T-helper 17 cell (primary cell): ENCODE measurements at regions not wholly inside any gene's neighbourhood (a gene's known extent, or its start where the extent isn't known, plus 50 kb on each side); places are given as distances from the start of the nearest gene placed in this dataset.

ENCODE experiments used
- ATAC-seq: fragments of 150-1000 bp; cut with Tn5 transposase; 2 replicates; pipeline ENCODE4 v1.10.0; 2021; ENCODE audit warnings: mild to moderate bottlenecking, moderate library complexity
- DNase-seq, 3 donors: peaks; one replicate each; pipeline versions ENCODE4 v3.0.0 to v3.0.0-alpha.2; 2020 to 2021
- H3K9me3 ChIP-seq: one replicate; pipeline ENCODE4 v1.7.0; 2013; ENCODE audit warnings: low read length, mild to moderate bottlenecking; ENCODE audit not compliant: control insufficient read depth, poor library complexity, severe bottlenecking
- H3K27ac Mint-ChIP-seq: one replicate; pipeline ENCODE4 v1.8.0; 2022; ENCODE audit warnings: mild to moderate bottlenecking, moderate library complexity, mixed read lengths
- H3K27me3 Mint-ChIP-seq: one replicate; pipeline ENCODE4 v1.8.0; 2022; ENCODE audit warnings: mixed read lengths
- H3K36me3 Mint-ChIP-seq: one replicate; pipeline ENCODE4 v1.8.0; 2022; ENCODE audit warnings: low read depth, mixed read lengths
- H3K4me1 Mint-ChIP-seq: one replicate; pipeline ENCODE4 v1.8.0; 2022; ENCODE audit warnings: mild to moderate bottlenecking, mixed read lengths
- H3K4me3 Mint-ChIP-seq: one replicate; pipeline ENCODE4 v1.8.0; 2022; ENCODE audit warnings: mild to moderate bottlenecking, moderate library complexity, mixed read lengths

DNA sequence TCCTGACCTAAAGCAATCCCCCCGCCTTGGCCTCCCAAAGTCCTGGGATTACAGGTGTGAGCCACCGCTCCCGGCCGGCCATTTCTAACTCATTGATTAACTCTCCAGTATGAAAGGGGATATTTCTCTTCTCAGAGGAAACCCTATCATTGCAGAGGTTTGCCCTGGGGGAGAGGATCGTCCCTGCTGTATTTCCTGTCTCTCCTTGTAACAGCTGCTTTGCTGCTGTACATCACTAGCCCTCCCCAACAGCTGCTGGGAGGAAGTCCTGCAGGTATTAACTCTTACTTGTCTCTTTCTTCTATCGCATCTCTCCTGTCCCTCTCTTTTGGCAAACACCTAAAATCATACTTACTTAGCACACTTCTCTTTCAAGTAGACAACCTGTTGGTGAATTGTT lies 219.0 kb upstream of the DSEL start:
- no peak for ATAC-seq
- Mint-ChIP-seq H3K27me3 (no peaks in the 10 kb centered on the region), H3K4me1 (no peaks in the 10 kb centered on the region), H3K36me3 (no peaks in the 10 kb centered on the region), H3K4me3 (no peak overlapping the region), H3K27ac (no peak overlapping the region)
- DNase-seq = no peak
- no peaks in the 10 kb centered on the region for H3K9me3 ChIP-seq

DNA sequence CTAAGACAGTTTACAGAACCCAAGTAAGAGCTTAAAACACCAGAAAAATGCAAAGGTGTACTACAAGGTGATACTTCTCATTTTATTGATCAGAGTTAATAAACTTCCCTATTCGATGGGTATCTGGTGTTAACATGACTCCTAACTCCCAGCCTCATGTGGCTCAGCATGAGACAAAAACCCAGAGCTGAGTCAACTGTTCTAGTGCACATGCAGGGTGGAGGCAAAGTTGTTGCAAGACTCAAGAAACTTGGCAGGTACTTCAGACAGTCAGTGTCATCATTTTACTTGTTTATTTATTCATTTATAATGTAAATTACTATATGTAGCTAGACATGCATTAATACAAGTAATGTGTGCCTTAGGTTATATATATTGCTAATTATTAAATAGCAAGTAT lies 216.6 kb upstream of the DSEL start:
- ATAC-seq (no peak), DNase-seq (no peak)
- H3K36me3 Mint-ChIP-seq = no peaks in the 10 kb centered on the region
- no peak overlapping the region for H3K4me3 Mint-ChIP-seq
- H3K4me1 Mint-ChIP-seq = no peaks in the 10 kb centered on the region
- no peak overlapping the region for H3K27ac Mint-ChIP-seq
- H3K27me3 Mint-ChIP-seq = no peaks in the 10 kb centered on the region
- no peaks in the 10 kb centered on the region for H3K9me3 ChIP-seq

DNA sequence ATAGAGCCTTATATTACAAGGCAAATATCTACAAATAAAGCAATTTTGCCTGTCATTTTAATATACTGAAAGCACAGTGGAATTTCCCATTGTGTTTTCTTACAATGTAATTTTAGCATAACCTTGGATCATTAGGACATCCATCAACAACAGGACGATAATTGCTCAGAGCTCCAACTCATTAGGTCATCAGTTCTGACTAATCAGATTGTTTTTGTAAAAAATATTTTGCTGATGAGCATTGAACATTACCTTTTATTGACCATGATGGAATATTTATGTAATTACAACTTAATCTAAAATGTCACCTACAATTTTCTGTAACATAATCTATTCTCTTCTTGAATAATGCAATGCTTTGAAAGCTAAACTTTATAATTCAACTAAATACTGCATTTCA lies 215.3 kb upstream of the DSEL start:
- no peak overlapping the region for H3K4me3 Mint-ChIP-seq
- no peak for ATAC-seq
- H3K27me3 Mint-ChIP-seq = no peaks in the 10 kb centered on the region

DNA sequence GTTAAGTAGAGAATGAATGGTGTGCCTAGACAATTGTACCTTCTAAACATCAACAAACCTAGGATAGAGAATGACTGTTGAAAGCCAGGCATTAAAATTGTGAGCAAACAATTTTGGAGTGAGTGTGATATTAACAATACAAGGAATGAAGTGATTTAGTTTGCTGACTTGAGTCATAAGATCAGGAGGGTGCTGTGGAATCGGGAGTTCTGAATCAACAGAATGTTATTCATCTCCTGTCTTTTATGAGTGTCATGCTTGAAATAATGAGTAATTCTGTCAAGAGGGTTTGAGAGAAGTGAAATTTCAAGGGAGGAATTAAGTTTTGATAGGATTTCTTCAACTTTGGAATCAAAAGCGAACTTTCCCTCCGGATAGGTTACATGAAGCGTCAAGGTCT lies 214.4 kb upstream of the DSEL start:
- no peaks in the 10 kb centered on the region for H3K36me3 Mint-ChIP-seq
- no peak overlapping the region for H3K27ac Mint-ChIP-seq
- H3K4me1 Mint-ChIP-seq = no peaks in the 10 kb centered on the region
- H3K4me3 Mint-ChIP-seq = no peak overlapping the region
- no peaks in the 10 kb centered on the region for H3K27me3 Mint-ChIP-seq
- no peaks in the 10 kb centered on the region for H3K9me3 ChIP-seq
- ATAC-seq (no peak), DNase-seq (no peak)

More for the DNA sequence above, 215.3 kb upstream of the DSEL start:
- no peak overlapping the region for H3K27ac Mint-ChIP-seq
- H3K36me3 Mint-ChIP-seq = no peaks in the 10 kb centered on the region
- no peaks in the 10 kb centered on the region for H3K4me1 Mint-ChIP-seq
- H3K9me3 ChIP-seq = no peaks in the 10 kb centered on the region
- no peak for DNase-seq

DNA sequence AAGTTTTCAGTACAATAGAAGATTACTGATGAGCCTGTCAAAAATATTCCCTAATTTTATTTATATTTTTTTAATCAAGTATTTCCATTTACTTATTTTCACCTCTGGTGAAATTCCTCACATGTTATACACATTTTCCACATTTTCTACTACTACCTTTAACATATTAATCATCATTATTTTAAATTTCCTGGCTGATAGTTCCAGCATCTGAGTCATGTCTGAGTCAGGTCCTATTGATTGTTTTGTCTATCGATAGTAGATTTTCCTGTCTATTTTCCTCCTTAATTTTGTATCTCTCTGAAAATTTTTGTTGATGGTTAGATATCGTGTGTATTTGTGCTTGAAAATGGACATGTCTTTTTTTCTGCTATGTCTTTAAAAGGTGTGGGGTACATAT lies 211.8 kb upstream of the DSEL start:
- H3K4me3 Mint-ChIP-seq = no peak overlapping the region
- no peaks in the 10 kb centered on the region for H3K4me1 Mint-ChIP-seq
- no peaks in the 10 kb centered on the region for H3K9me3 ChIP-seq
- H3K27ac Mint-ChIP-seq = no peak overlapping the region
- DNase-seq (no peak), ATAC-seq (no peak)
- no peaks in the 10 kb centered on the region for H3K36me3 Mint-ChIP-seq
- H3K27me3 Mint-ChIP-seq = no peaks in the 10 kb centered on the region

DNA sequence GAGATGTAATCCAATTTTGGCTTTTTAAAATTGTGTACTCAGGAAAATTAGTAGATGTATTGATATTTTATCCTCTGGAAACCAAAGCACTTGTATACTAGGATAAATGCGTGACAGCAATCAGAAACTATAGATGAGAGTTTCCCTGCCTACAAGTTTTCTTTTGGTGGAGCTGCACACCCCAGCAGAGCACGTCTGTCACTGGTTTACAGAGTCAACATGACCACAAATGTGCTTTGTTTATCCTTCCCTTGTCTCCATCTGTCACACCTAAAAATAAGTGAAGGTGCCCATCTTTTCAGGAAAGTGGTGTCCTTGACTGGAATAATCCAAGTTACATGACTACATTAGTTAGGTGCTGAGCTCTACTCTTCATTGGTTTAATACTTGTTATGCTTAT lies 210.4 kb upstream of the DSEL start:
- Mint-ChIP-seq H3K27ac (no peak overlapping the region), H3K4me1 (no peaks in the 10 kb centered on the region), H3K36me3 (no peaks in the 10 kb centered on the region), H3K4me3 (no peak overlapping the region), H3K27me3 (no peaks in the 10 kb centered on the region)
- no peaks in the 10 kb centered on the region for H3K9me3 ChIP-seq
- no peak for DNase-seq
- ATAC-seq = no peak

DNA sequence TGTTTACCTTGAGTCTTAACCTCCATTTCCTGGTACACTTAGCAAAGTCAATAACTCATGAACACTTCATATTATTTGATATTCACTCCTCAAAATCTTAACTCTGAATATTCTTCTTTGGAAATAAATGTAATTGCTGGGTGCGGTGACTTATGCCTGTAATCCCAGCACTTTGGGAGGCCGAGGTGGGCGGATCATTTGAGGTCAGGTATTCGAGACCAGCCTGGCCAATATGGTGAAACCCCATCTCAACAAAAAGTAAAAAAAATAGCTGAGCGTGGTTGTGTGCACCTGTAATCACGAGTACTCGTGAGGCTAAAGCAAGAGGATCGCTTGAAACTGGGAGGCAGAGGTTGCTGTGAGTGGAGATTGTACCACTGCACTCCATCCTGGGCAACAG lies 201.3 kb upstream of the DSEL start:
- H3K4me1 Mint-ChIP-seq = no peaks in the 10 kb centered on the region
- no peak overlapping the region for H3K27ac Mint-ChIP-seq
- no peak overlapping the region for H3K4me3 Mint-ChIP-seq
- DNase-seq (no peak), ATAC-seq (no peak)
- H3K9me3 ChIP-seq = no peaks in the 10 kb centered on the region
- H3K27me3 Mint-ChIP-seq = no peaks in the 10 kb centered on the region
- H3K36me3 Mint-ChIP-seq = no peaks in the 10 kb centered on the region

DNA sequence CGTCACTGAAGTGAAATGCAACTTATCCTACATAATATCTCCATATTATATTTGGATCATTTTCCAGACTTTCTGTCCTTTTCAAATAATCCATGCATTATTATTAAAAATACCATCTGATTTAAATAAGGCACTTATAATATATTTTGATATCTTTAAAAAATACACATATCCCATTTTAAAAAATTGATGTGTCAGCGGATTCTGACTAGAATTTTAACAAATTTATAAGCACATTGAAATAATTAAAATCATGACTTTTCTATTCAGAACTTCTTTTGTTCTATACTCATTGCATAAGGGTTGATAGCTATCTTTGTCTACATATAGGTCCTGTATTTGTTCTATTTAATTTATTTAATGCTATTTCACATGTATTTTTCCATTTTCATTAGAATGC lies 199.0 kb upstream of the DSEL start:
- Mint-ChIP-seq H3K4me1 (no peaks in the 10 kb centered on the region), H3K4me3 (no peak overlapping the region), H3K27ac (no peak overlapping the region), H3K36me3 (no peaks in the 10 kb centered on the region), H3K27me3 (no peaks in the 10 kb centered on the region)
- ATAC-seq (no peak), DNase-seq (no peak)
- H3K9me3 ChIP-seq = no peaks in the 10 kb centered on the region

DNA sequence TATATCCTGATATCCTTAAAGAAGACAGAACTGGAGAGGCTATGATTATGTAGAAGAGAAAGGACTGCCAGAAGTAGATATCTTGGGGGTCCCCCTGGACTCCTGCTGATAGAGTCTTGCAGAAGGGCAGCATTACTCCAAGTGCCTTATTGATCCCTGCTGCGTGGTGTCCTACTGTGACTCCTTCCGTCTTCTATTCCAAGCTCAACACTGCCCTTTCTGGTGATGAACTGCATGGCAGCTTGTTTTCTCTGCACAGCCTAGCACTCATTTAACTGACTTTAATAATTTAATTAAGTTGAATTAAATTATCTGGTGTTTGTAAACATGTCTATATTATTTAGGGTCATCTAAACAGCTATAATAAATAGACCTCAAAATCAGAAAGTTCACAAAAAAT lies 194.1 kb upstream of the DSEL start:
- H3K27ac Mint-ChIP-seq = no peak overlapping the region
- H3K27me3 Mint-ChIP-seq = peaks cover 5% of the 10 kb centered on the region
- DNase-seq (no peak), ATAC-seq (no peak)
- H3K36me3 Mint-ChIP-seq = no peaks in the 10 kb centered on the region
- no peaks in the 10 kb centered on the region for H3K9me3 ChIP-seq
- H3K4me3 Mint-ChIP-seq = no peak overlapping the region
- H3K4me1 Mint-ChIP-seq = no peaks in the 10 kb centered on the region

DNA sequence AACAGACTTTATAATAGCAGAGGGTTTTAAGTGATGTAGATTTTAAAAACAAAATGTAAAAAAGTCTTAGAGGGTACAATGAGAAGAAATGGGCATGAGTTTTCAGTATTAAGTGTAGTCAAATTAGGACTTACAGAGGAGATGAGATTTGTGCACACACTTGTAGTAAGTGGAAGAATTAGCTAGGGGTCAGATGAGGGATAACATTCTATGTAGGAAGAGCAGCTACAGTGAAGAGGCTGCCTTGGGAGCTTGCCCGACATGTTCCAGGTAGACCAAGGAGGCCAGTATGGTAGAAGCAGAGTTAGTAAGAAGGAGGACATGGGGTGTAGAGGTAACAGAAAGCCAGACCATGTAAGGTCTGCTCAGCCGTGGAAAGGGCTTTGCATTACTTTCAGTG lies 189.2 kb upstream of the DSEL start:
- H3K27ac Mint-ChIP-seq = no peak overlapping the region
- DNase-seq (no peak), ATAC-seq (no peak)
- no peaks in the 10 kb centered on the region for H3K36me3 Mint-ChIP-seq
- peaks cover 5% of the 10 kb centered on the region for H3K27me3 Mint-ChIP-seq
- no peaks in the 10 kb centered on the region for H3K9me3 ChIP-seq
- no peaks in the 10 kb centered on the region for H3K4me1 Mint-ChIP-seq
- no peak overlapping the region for H3K4me3 Mint-ChIP-seq

DNA sequence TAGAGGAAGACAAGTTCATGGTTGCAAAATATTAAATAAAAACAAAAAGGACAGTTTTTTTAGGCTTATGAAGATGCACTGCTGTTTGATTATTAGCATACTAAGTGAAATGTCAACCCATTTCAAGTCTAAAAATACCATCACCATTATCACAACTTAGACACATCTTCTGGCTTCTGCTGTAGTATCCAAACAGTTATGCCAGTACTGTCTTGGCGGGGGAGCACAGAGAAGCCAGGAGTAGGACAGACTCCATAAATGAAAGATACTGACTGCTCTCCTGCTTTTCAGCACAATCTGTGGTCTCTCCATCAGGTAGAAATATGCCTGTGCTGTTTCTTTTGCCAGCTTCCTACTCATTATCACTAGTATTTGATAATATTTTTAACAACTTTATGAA lies 179.2 kb upstream of the DSEL start:
- ATAC-seq = no peak
- Mint-ChIP-seq H3K27ac (no peak overlapping the region), H3K4me1 (no peaks in the 10 kb centered on the region), H3K27me3 (no peaks in the 10 kb centered on the region), H3K36me3 (no peaks in the 10 kb centered on the region), H3K4me3 (no peak overlapping the region)
- no peak for DNase-seq
- no peaks in the 10 kb centered on the region for H3K9me3 ChIP-seq

DNA sequence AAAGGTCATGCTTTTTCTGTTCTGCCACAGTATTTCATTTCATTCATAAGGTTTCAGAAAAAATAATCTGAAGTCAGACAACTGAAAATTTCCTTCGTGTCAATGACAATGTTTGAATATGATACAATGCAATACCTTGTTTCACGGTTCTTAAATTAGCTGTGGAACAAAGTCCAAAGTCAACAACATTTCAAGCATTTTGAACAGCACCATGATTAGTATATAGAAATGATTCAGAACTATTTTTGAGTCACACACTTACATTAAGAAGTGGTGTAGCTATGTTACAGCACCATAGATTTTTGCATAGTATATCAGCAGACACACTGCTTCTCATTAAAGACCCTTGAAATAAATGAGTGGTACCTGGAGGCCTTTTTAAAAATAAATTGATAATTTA lies 178.3 kb upstream of the DSEL start:
- no peaks in the 10 kb centered on the region for H3K9me3 ChIP-seq
- Mint-ChIP-seq H3K4me3 (no peak overlapping the region), H3K27me3 (no peaks in the 10 kb centered on the region), H3K4me1 (no peaks in the 10 kb centered on the region), H3K36me3 (no peaks in the 10 kb centered on the region), H3K27ac (no peak overlapping the region)
- ATAC-seq (no peak), DNase-seq (no peak)

DNA sequence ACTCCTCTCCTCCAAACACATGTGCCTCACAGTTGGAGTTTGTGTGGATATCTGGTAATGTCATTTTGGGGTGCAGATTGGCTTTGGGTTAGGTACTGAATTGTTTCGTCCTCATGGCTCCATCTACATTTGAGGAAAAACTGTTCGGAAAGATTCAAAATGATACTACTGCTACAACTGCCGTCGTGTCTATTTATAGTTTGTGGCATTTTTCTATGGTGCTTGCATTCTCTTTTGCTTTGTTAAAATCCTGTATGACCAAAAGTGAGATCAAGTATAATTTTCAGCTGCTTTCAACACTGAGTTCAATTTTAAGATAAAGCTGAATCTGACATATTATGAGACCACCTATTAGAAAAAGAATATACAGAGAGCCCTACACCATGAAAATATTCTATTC lies 176.3 kb upstream of the DSEL start:
- H3K9me3 ChIP-seq = no peaks in the 10 kb centered on the region
- Mint-ChIP-seq H3K27me3 (no peaks in the 10 kb centered on the region), H3K4me3 (no peak overlapping the region), H3K4me1 (no peaks in the 10 kb centered on the region), H3K27ac (no peak overlapping the region), H3K36me3 (no peaks in the 10 kb centered on the region)
- ATAC-seq (no peak), DNase-seq (no peak)

DNA sequence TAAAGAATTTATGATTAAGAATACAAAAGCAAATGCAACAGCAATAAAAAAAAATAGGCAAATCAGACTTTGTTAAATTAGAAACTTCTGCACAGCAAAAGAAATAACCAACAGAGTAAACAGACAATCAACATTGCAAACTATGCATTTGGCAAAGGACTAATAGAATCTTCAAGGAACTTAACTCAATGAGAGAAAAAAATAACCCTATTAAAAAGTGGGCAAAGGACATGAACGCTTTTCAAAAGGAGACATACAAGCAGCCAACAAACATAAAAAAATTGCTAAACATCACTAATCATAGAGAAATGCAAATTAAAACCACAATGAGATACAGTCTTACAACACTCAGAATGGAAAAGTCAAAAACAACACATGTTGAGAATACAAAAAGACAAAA lies 166.0 kb upstream of the DSEL start:
- ATAC-seq (no peak), DNase-seq (no peak)
- H3K36me3 Mint-ChIP-seq = peaks cover 2% of the 10 kb centered on the region
- H3K27ac Mint-ChIP-seq = no peak overlapping the region
- H3K9me3 ChIP-seq = no peaks in the 10 kb centered on the region
- H3K4me1 Mint-ChIP-seq = no peaks in the 10 kb centered on the region
- no peaks in the 10 kb centered on the region for H3K27me3 Mint-ChIP-seq
- H3K4me3 Mint-ChIP-seq = no peak overlapping the region

DNA sequence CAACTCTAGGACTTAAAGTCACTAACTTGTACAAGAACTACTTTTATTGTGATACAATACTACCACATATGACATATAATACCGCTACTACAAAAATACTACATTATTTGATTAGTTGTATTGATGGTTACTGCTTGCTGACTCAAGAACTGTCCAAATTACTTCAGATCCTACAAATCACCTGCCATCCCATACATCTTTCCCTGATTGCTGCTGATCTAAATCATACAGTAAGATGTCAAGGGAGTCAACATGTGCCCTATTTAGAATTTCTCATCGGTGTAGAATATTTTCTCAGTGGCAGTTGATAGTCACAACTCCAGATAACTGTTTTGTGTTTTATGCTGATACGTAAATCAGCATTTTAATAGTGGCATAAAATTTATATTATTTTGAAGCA lies 161.0 kb upstream of the DSEL start:
- H3K27ac Mint-ChIP-seq = no peak overlapping the region
- H3K4me1 Mint-ChIP-seq = no peaks in the 10 kb centered on the region

More for the DNA sequence above, 161.0 kb upstream of the DSEL start:
- peaks cover 11% of the 10 kb centered on the region for H3K27me3 Mint-ChIP-seq
- no peak for DNase-seq
- H3K4me3 Mint-ChIP-seq = no peak overlapping the region
- no peak for ATAC-seq
- H3K9me3 ChIP-seq = no peaks in the 10 kb centered on the region
- H3K36me3 Mint-ChIP-seq = peaks cover 2% of the 10 kb centered on the region
